Activated T-cell treated with anti-CD3 and anti-CD28 coated beads for 48 hours (primary cell): ENCODE measurements at regions not wholly inside any gene's neighbourhood (a gene's known extent, or its start where the extent isn't known, plus 50 kb on each side); places are given as distances from the start of the nearest gene placed in this dataset.

Experiments
- DNase-seq: peaks from one replicate; pipeline ENCODE4 v3.0.0-alpha.2; 2020; ENCODE audit warnings: low read depth

DNA sequence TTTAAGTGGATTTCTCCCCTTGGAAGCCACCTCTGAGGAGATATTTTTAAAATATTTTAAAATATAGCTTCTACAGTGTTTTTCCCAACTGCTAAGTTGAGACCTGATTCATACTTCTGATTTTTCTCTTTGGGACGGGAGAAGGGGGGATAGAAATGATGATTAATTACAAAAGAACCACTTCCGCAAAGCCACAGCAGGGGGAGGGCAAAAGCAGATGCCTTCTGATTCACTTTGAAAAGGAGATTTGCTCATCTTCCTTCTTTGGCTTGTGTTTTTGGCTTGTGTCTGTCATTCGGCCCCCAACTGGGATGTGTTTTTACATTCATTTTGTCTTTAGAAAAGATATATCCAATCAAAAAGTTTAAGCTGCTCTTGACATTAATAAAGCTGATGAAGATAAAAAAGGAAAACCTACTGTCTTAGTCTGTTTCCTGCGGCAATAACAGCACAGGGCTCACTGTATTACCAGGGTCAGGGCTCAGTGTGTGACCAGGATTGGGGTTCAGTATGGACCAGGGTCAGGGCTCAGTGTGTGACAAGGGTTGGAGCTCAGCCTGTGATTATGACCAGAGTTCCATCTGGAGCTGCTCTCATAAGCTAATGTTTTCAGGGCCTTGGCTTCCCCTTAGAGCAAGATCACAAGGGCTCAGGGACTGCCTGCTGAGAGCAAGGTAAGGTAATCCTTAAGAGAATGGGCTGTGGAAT, 223.2 kb downstream of the MTHFS start:
- peak; percentile 1 for DNase-seq

DNA sequence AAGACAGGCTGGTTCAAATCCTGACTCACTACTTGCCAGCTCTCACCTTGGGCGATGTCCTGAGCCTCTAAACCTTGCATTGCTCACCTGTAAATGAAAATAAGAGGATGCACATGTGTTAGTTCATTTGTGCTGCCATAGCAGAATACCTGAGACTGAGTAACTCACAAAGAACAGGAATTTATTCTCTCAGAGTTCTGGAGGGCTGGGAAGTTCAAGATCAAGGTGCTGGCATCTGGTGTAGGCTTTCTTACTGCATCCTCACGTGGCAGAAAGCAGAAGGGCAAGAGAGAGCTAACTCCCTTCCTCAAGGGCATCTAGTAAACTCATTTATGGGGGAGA, 222.7 kb downstream of the MTHFS start:
- no peak for DNase-seq

DNA sequence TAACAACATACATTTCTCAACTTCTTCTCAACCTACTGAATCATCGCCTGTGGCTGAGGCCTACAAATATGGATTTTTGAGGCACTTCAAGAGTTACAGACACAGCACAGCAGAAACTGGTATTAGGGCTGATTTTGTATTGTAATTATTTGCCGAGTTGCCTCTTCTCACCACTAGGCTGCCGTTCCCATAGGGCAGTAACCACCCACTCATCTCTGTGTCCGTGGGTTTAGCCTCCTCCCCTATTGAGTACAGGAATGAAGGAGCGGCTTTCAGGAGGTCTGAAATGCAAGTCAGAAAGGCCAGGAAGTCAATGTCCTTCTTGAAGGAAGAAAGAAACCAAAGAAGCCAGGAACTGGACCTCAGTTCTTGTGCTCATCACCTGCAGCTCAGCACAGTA, 220.8 kb downstream of the MTHFS start:
- no peak for DNase-seq

DNA sequence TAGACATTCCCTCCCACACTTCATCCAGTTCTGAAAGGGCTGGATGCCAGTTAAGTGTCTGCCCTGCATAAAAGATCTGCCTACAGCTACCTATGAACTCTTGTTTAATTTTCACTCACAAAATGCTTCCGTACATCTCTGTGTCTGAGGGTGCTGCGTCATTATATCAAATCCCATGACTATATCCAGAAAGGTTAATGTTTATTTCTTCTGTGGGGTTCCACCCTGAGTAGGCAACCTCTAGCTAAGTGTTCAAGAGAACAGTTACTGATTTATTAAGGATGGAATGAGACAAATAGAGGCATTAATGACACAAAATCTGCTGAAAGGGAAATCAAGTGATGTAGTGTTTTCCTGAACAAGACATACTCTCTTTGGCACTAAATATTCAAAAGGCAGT, 220.2 kb downstream of the MTHFS start:
- DNase-seq: no peak

DNA sequence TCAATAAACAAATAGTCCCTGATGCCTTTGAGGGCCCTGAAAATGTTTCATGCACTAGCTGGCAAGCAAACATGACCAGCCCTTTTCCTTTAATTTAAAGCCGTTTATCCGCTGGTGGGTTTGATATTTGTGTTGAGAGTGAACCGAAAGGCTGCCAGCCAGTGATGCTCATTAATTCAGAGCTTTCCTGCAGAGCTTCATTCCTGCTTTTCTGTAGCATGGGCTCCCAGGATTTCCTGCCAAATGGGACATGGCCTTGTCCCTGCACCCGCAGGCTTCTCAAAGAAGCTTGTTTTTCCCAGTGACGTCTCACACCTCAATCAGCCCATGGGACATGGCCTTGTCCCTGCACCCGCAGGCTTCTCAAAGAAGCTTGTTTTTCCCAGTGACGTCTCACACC, 219.6 kb downstream of the MTHFS start:
- no peak for DNase-seq

DNA sequence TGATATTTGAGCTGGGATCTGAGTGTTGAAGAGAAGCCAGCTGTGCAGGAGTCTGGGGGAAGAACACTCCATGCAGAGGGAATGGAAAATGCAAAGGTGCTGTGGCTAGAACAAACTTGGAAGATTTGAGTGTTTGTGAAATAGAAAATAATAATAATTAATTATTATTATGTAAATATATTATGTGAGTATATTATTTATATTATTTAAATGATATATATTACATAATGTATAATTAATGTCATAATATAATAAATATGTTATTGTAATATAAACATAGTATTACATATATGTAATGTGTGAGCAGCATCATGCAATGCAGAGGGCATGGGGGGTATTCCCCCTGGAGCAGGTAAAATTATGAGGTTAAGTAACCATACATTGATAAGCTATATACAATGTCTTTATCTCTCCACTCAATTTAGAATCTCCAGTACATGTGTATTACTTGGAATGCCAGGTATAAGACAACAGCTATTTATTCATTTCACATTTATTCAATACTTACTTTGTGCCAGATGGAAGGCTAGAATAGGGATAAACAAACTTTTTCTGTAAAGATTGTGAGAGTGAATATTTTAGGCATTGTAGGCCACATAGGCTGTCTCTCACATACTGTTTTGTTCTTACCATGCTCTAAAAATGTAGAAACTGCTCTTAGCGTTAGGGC, 218.6 kb downstream of the MTHFS start:
- no peak for DNase-seq

DNA sequence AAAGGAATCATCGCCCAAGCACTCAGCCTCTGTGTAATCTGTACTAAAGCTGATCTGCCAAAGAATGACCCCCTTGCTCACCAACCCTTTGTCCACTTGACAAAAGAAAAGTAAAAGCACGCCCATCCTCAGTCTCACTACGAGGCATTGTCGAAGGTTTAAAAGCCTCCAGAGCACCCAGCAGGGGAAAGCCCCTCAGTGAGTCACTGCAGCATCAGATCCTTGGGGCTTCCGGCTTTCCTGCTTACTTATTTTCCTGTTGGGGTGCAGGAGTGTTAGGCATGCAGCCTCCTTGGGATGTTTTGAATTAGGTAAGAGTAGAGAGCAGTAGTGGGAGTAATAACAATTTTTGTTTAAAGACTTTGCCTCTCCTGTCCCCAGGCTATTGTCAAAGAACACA, 216.1 kb downstream of the MTHFS start:
- no peak for DNase-seq

DNA sequence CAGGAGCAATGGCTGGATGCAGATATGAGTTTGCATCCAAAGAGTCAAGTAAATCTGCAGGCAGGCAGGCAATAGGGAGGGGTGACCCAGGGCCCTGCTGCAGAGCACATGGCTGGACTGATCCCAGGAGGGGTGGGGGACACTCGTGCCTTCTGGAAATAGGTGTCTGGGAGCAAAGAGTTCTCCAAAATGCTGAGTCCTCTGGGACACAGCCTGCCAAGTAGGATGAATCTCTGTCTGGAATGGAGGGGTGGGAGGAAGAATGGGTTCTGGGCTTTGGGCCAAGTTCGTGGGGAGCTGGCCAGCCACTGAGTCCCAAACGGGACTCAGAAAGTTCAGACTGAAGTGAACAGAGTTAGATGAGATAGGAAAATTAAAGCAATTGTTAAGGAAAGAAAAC, 214.5 kb downstream of the MTHFS start:
- DNase-seq: no peak

DNA sequence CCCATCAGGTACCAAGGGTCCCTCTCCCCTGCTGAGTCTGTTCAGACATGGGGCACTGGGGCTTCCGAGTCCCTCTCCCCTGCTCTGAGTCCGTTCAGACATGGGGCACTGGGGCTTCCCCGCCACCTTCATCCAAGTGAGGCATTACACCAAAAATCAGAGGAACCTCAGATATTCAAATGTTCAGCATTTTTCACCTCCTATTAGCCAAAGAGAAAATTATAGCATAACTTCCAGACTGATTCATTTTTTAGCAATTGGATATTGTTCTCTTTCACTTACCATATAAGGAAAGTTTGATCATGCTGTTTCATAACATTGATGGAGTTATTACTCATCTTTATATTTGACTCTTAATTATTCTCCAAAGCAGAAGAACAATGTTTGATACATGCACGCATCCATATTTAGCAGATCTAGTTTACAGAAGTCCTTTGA, 213.9 kb downstream of the MTHFS start:
- DNase-seq: no peak

DNA sequence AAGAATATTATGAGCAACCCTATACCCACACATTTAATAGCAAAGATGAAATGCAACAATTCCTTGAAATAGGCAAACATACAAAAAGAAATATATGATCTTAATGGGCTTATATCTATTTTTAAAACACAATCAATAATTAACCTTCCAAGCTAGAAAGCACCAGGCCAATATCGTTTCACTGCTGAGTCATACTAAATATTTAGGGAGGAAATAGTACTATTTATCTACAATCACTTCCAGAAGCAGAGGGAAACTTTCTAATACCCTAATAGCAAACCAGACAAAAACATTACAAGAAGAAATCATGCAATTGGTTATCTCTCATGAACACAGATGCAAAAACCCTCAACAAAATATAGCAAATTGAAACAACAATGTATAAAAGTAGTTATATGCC, 207.8 kb downstream of the MTHFS start:
- DNase-seq: no peak

DNA sequence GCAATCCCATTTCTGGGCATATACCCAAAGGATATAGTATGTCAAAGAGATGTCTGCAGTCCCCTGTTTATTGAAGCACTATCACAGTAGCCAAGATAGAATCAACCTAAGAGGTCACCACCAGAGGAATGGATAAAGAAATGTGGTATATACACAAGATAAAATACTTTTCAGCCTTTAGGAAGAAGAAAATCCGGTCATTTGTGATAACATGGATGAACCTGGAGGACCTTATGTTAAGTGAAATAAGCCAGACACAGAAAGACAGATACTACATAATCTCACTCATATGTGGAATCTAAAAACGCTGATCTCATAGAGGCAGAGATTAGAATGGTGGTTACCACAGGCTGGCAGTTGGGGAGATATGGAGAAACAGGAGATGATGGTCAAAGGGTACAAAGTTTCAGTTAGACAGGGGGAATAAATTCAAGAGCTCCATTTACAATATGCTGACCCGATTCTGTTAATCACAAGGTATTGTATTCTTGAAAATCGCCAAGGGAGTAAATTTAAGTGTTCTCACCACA, 195.8 kb downstream of the MTHFS start:
- no peak for DNase-seq

DNA sequence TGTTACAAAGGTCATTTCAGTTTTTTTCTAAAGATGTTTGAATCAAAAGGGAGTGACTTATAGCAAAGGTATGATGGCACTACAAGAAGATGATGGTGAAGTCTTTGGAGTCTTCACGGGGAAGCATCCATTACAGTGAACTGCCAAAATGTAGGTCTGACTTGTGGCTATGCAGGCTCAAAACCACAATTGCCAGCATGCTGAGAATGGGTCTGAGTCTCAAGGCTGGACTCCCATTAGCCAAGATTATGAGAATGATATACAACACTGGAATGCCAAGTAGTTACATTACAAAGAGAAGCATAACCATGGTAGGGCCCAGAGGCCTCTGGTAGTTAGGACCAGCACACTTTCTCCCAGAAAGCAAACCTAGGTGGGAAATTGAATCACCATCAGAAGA, 194.2 kb downstream of the MTHFS start:
- no peak for DNase-seq

DNA sequence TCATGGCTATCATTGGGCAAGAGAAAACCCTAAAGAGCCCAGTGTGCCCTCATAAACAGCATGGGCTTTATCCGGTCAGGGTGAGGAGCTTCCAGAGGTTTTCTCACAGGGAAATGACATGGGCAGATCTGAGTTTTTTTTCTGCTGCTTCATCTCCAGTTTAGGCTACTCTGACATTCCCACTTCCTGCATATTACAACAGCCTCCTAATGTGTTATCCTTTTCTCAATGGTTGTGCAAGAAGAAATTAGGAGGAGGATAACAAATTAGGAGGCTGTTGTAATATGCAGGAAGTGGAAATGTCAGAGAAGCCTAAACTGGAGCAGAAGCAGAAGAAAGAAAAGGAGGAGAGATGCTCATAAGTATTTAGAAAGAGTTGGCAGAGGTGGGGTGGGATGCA, 175.6 kb downstream of the MTHFS start:
- no peak for DNase-seq

DNA sequence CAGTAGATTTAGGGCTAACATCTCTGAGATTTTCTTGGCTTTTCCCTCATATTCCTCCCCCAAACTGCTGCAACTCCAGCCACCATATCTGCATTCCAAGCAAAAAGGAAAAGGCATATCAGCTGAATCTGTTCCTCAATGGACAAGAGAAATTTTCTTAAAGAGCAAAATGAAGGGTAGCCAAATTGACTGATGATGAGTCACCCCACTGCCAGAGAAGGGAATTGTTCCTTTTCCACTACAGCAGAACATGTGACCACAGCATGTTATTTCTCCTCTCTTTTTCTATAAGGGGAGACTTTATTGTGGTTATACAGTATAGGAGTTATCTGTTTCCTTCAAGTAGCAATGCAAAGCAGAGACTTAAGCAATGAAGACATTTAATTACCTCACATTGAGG, 172.5 kb downstream of the MTHFS start:
- no peak for DNase-seq

DNA sequence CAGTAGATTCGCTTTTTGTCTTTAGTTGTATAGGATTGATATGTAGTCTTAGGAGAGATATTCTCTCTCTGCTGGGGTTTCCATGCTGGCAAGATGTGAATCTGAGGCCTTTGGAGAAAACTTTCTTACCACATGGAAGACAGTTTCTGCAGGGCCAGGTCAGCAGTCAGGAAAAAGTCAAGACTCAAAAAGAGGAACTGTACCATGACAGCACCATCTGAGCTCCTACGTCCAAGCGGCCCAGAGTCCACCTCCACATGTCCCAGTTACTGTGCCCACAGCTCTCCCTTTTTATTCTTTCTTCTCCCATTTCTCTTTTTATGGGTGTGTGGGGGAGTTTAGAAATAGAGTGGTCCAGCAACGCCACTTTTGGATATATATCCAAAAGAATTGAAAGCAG, 172.0 kb downstream of the MTHFS start:
- DNase-seq: no peak

DNA sequence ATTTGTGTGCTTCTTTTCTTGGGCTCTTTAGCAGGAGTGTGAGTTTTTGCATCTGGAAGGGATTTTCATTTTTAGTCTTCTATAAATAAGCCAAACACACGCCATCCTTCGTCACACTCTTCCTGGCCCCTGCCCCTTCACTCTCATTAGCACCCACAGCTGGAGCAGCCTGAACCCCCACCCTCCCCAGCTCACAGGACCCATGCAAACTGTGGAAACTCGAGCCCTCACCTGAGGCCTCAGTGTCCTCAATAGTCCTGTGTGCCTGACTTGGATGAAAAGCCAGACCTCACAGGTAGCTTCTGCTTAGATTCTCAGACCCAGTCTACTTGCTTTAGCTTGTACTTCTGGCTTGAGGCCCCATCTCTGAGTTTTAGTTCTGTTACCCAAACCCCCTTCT, 167.9 kb downstream of the MTHFS start:
- DNase-seq: no peak

DNA sequence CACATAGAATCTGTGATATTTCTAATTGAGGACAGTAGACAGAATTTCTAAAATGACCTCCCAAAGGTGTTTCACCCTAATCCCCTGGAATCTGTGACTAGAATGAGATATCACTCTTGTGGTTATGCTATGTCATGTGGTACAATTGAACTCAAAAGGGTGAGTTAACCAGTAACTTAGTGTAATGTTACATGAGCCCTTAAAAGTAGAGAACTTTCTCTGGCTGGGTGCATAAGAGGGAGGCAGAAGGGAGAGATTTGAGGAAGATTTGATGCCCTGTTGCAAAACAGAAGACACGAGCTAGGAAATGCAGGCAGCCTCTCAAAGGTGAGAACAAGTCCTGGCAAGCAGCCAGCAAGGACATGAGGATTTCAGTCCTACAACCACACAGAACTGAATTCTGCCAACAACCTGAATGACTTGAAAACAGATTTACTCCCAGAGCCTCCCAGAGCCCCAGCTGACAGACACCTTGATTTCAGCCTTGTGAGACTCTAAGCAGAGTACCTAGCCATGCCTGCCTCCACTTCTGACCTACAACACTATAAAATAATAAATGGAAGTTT, 160.3 kb downstream of the MTHFS start:
- DNase-seq: no peak

DNA sequence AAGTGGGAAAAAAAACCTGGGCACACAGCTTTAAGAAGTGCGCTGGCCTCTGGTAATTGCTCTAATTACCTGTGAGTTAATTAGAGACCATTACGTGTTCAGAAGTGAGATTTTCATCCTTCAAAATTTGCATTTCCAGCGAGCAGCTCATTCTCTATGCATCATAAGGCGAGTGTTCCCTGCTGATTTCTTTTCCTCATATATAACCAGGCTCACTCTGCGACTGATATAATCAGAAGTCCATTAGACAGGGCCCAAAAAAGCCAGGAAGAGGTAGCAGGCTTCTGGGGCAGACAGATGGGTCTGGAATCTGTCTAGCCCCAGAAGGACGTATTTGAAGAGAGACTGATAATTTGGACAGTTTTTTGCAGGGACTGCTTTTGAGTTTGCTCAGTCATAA, 158.7 kb downstream of the MTHFS start:
- no peak for DNase-seq

DNA sequence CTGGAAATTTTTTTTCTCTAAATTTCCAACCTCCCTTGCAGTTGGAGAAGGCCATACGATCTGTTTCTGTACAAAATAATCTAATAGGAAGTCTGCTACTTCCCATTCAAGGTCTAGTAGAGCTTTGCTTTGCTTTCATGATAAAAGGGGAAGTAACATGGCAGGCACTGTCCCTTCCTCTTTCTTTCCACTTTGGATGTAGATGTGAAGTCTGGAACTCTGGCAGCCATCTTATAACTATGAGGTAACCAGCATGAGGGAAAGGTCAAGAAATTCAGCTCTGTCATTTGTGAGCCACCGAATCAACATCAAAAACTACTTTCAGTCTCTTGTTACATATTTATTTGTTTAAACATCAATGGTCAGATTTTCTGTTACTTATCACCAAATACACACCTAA, 156.3 kb downstream of the MTHFS start:
- DNase-seq: no peak

DNA sequence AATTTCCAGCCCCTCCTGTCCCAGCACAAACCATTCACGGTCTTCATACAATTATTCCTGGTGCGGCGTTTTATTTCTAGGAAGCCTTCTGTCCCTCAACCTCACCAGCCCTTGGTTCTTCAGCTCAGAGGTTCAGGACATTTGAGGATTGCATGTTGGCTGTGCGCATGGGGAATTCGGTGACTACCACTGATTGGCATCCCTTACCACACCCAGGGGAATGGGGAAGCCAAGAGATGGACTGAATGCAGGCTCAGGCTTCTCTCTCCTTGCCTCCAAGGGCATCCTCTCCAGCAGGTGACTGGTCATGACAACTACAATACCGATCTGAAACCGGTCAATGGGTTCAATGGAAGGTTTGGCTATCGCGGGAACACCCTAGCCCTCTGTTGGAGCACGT, 153.8 kb downstream of the MTHFS start:
- DNase-seq: no peak

DNA sequence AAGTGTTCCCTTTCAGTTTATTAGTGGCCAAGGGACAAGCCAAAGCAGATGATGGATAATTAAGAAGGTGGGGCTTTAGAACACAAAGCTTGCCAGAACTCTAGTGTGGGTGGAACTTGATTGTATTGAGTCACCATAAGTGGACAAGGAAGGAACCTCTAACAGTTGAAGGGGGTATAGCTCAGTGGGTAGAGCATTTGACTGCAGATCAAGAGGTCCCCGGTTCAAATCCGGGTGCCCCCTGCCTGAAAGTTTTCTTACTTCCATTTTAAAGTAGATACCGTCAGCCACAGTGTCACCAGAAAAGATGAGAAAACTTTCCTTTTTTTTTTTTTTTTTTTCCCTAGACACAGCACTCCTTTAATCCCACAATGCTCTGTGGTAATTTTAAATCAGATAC, 152.3 kb downstream of the MTHFS start:
- DNase-seq: peak; percentile 3

DNA sequence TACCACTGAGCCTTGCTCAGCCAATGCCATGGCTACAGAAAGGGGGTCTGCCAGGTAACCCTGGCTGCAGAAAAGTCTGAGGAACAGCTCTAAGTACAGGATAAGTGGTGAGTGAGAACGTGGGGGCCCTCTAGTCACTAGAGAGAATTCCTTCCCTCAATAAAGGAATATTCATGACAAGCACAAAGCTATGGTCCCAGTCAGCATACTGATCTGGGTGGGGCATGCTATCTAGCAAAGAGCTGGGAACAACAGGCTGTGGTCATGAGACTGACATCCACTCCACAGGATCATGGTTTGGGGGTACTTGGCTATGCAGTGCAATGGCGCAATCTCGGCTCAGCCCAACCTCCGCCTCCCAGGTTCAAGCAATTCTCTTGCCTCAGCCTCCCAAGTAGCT, 140.4 kb downstream of the MTHFS start:
- no peak for DNase-seq

DNA sequence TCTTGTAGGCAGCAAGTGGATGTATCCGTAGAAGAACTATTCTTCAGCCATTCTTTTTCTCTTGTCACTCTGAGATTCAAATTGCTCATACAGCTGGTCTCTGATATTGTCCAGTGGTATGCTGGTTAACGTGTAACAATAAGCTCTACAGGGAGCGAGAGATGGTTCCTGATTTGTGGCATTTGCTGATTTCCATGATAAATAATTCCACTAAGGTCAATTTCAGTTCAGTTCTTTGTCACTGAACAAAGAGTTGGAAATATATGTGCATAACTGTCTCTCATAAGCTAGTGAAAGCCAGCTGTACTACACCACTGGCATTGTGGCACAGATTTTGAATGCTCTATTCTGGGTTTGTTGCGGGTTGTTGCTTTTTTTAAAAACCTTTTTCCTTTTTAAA, 131.7 kb downstream of the MTHFS start:
- no peak for DNase-seq

DNA sequence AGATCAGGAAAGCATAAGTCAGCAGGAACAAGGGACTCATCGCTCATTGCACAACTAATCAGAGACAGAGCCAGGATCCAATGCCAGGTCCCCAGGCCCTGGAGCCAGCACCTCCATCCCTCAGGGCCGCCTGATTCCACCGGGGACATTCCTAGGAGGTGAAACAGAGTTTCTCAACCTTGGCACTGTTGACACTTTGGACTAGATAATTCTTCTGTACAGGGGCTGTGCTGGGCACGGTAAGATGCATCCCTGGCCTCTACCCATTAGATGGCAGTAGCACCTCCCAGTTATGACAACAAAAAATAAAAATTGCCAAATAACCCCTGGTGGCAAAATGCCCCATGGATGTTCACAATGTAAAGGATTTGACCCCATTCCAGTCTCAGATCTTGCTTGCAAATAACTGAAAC, 127.7 kb downstream of the MTHFS start:
- no peak for DNase-seq
